GM06990 (cell line): ENCODE measurements at regions not wholly inside any gene's neighbourhood (a gene's known extent, or its start where the extent isn't known, plus 50 kb on each side); places are given as distances from the start of the nearest gene placed in this dataset.

Source experiments
- DNase-seq: peaks from one replicate; pipeline ENCODE4 v3.0.0-alpha.2; 2011; ENCODE audit not compliant: insufficient read length; ENCODE audit errors: extremely low read depth
- H3K27me3 ChIP-seq: replicated peaks from 2 replicates; pipeline ENCODE4 v1.6.0; 2011; ENCODE audit warnings: low read length; ENCODE audit not compliant: control insufficient read depth, insufficient read depth
- H3K36me3 ChIP-seq: 2 replicates; pipeline ENCODE4 v1.5.1; 2011; ENCODE audit warnings: low read length; ENCODE audit not compliant: control insufficient read depth, insufficient read depth
- H3K4me3 ChIP-seq: replicated peaks from 2 replicates; pipeline ENCODE4 v1.5.1; 2011; ENCODE audit warnings: low read depth, mild to moderate bottlenecking, control low read depth, low read length
- CTCF ChIP-seq: IDR thresholded peaks from 2 replicates; pipeline ENCODE4 v1.5.1; 2011; ENCODE audit warnings: low read length, control low read depth, mild to moderate bottlenecking, inconsistent platforms; ENCODE audit not compliant: insufficient read depth, poor library complexity, severe bottlenecking

- no peak for DNase-seq
- H3K4me3 ChIP-seq: no peak overlapping the region
- no peak for TF ChIP-seq CTCF
- H3K27me3 ChIP-seq: peaks cover 2% of the 10 kb centered on the region; the same call in 1 of the 2 replicates
- H3K36me3 ChIP-seq: no peaks in the 10 kb centered on the region
Measured at GRCh38 chr5:172583931-172584511, 57.0 kb upstream of the NEURL1B start.

GRCh38 chr5:172582940-172583339, 58.1 kb upstream of the NEURL1B start:
- Histone ChIP-seq H3K36me3 (no peaks in the 10 kb centered on the region), H3K27me3 (peaks cover 2% of the 10 kb centered on the region; the same call in 1 of the 2 replicates), H3K4me3 (no peak overlapping the region)
- no peak for DNase-seq
- TF ChIP-seq CTCF: no peak

GRCh38 chr5:172581315-172581714, 59.7 kb upstream of the NEURL1B start:
- Histone ChIP-seq H3K4me3 (no peak overlapping the region), H3K36me3 (no peaks in the 10 kb centered on the region), H3K27me3 (no peaks in the 10 kb centered on the region; the same call in 1 of the 2 replicates)
- no peak for DNase-seq
- TF ChIP-seq CTCF: no peak

- no peak overlapping the region for H3K4me3 ChIP-seq
- no peak for TF ChIP-seq CTCF
- no peak for DNase-seq
- no peaks in the 10 kb centered on the region for H3K36me3 ChIP-seq
- H3K27me3 ChIP-seq: no peaks in the 10 kb centered on the region; the same call in 1 of the 2 replicates
Measured at GRCh38 chr5:172579403-172579990, 61.6 kb upstream of the NEURL1B start.

GRCh38 chr5:172577267-172577909, 63.7 kb upstream of the NEURL1B start:
- Histone ChIP-seq H3K27me3 (no peaks in the 10 kb centered on the region; the same call in none of the 2 replicates), H3K4me3 (no peak overlapping the region), H3K36me3 (no peaks in the 10 kb centered on the region)
- no peak for DNase-seq
- TF ChIP-seq CTCF: no peak
